ENCODE measurements at regions not wholly inside any gene's neighbourhood (a gene's known extent, or its start where the extent isn't known, plus 50 kb on each side); places are given as distances from the start of the nearest gene placed in this dataset.

- no peaks in the 10 kb centered on the region for H3K4me1 ChIP-seq (ENCODE audit: insufficient read depth, low read length, poor library complexity, severe bottlenecking)
- H3K4me3 ChIP-seq (ENCODE audit: low read depth, low read length, poor library complexity, severe bottlenecking): no peak overlapping the region
- H2AFZ ChIP-seq (ENCODE audit: low read length): no peak overlapping the region
- H3K27ac ChIP-seq (ENCODE audit: low read depth, low read length, poor library complexity, severe bottlenecking): no peak overlapping the region
- DNase-seq (ENCODE audit: low spot score): no peak
- H3K9me3 ChIP-seq (ENCODE audit: low read length): no peaks in the 10 kb centered on the region
- TF ChIP-seq CTCF (conservative IDR thresholded peaks at IDR 0.05; ENCODE audit: low read length) (no peak), EZH2phosphoT487 (IDR thresholded peaks at IDR 0.05; ENCODE audit: borderline replicate concordance, low read depth, low read length) (no peak)
- POLR2A ChIA-PET: interaction anchor here (1.2 to 1.3 kb wide), 2 partner anchors 8 to 9 kb away, joined by 3 to 8 read pairs; no protein-coding TSS in a partner anchor
- no peak overlapping the region for H3K4me2 ChIP-seq (ENCODE audit: low read length)
- no TSS peak for BruUV-seq (replicated peaks)
- H3K36me3 ChIP-seq (ENCODE audit: insufficient read depth, low read length): no peaks in the 10 kb centered on the region
- intact Hi-C loops (cut with micrococcal nuclease; ENCODE audit: unreplicated experiment): no loop called here
- no peaks in the 10 kb centered on the region for H4K20me1 ChIP-seq (ENCODE audit: insufficient read depth, low read length)
- H3K79me2 ChIP-seq (ENCODE audit: insufficient read depth, low read depth, low read length): no peaks in the 10 kb centered on the region
- CTCF ChIA-PET (ENCODE audit: unreplicated experiment): no interaction called here
- H3K9me2 ChIP-seq (ENCODE audit: insufficient read depth, low read length): no peaks in the 10 kb centered on the region
Measured at GRCh38 chr3:8317661-8318649, 183.7 kb upstream of the LMCD1 start.

- TF ChIP-seq CTCF (conservative IDR thresholded peaks at IDR 0.05; ENCODE audit: low read length) (no peak), EZH2phosphoT487 (IDR thresholded peaks at IDR 0.05; ENCODE audit: borderline replicate concordance, low read depth, low read length) (no peak)
- Histone ChIP-seq H4K20me1 (ENCODE audit: insufficient read depth, low read length) (no peaks in the 10 kb centered on the region), H3K9me2 (ENCODE audit: insufficient read depth, low read length) (no peaks in the 10 kb centered on the region), H3K4me3 (ENCODE audit: low read depth, low read length, poor library complexity, severe bottlenecking) (no peak overlapping the region), H3K4me1 (ENCODE audit: insufficient read depth, low read length, poor library complexity, severe bottlenecking) (no peaks in the 10 kb centered on the region), H3K36me3 (ENCODE audit: insufficient read depth, low read length) (no peaks in the 10 kb centered on the region), H3K9me3 (ENCODE audit: low read length) (no peaks in the 10 kb centered on the region), H2AFZ (ENCODE audit: low read length) (no peak overlapping the region), H3K79me2 (ENCODE audit: insufficient read depth, low read depth, low read length) (no peaks in the 10 kb centered on the region), H3K27ac (ENCODE audit: low read depth, low read length, poor library complexity, severe bottlenecking) (no peak overlapping the region), H3K4me2 (ENCODE audit: low read length) (no peak overlapping the region)
- intact Hi-C loops (cut with micrococcal nuclease; ENCODE audit: unreplicated experiment): no loop called here
- ChIA-PET CTCF (ENCODE audit: unreplicated experiment) (no interaction called here), POLR2A (no interaction called here)
- no TSS peak for BruUV-seq (replicated peaks)
- no peak for DNase-seq (ENCODE audit: low spot score)
Measured at GRCh38 chr3:8319935-8320634, 181.5 kb upstream of the LMCD1 start.

All from OCI-LY7 (cell line).